Colonic mucosa (tissue), 4 donors: ENCODE measurements at regions not wholly inside any gene's neighbourhood (a gene's known extent, or its start where the extent isn't known, plus 50 kb on each side); places are given as distances from the start of the nearest gene placed in this dataset.
A peak's percentile ranks its signal among the peaks of the same experiment; 100 is the strongest.

ENCODE experiments used
- DNase-seq: peaks from one replicate; pipeline ENCODE4 v3.0.0-alpha.2; 2020
- H3K27ac ChIP-seq: fragments of 200-600 bp; one replicate; pipeline ENCODE4 v1.8.0; 2021
- H3K27me3 ChIP-seq: fragments of 200-600 bp; one replicate; pipeline ENCODE4 v1.8.0; 2021
- H3K36me3 ChIP-seq: fragments of 200-600 bp; one replicate; pipeline ENCODE4 v1.8.0; 2021
- H3K4me1 ChIP-seq: fragments of 200-600 bp; one replicate; pipeline ENCODE4 v1.8.0; 2021; ENCODE audit warnings: mild to moderate bottlenecking
- H3K4me3 ChIP-seq: fragments of 200-600 bp; one replicate; pipeline ENCODE4 v1.8.0; 2021
- H3K9ac ChIP-seq, 2 donors: one replicate each; pipeline ENCODE4 v1.7.0; 2013; ENCODE audit warnings: control low read depth in 2 of 2, low read depth in 2 of 2, low read length in 2 of 2
- H3K9me3 ChIP-seq: fragments of 200-600 bp; one replicate; pipeline ENCODE4 v1.8.0; 2021
- intact Hi-C: fragments of 100-400 bp; cut with DNase I; formaldehyde crosslinking; loops from one replicate; pipeline ENCODE4 v1.14.1; 2022
- TF ChIP-seq, protein P1 (sequence below): fragments of 200-600 bp; IDR thresholded peaks from one replicate; pipeline ENCODE4 v1.8.0; 2022; ENCODE audit warnings: antibody characterized with exemption, mild to moderate bottlenecking
- donor health status: healthy.
- donor health status: DM: no; HTN: no; CAD: no.
- donor health status: DM: no; HTN: no; CAD: no.

- intact Hi-C loops: no loop called here
- Histone ChIP-seq H3K27ac (no peak overlapping the region), H3K4me1 (no peaks in the 10 kb centered on the region), H3K4me3 (no peak overlapping the region), H3K36me3 (no peaks in the 10 kb centered on the region), H3K9ac (no peak overlapping the region), H3K27me3 (no peaks in the 10 kb centered on the region), H3K9me3 (no peaks in the 10 kb centered on the region)
- TF ChIP-seq, protein P1, sequence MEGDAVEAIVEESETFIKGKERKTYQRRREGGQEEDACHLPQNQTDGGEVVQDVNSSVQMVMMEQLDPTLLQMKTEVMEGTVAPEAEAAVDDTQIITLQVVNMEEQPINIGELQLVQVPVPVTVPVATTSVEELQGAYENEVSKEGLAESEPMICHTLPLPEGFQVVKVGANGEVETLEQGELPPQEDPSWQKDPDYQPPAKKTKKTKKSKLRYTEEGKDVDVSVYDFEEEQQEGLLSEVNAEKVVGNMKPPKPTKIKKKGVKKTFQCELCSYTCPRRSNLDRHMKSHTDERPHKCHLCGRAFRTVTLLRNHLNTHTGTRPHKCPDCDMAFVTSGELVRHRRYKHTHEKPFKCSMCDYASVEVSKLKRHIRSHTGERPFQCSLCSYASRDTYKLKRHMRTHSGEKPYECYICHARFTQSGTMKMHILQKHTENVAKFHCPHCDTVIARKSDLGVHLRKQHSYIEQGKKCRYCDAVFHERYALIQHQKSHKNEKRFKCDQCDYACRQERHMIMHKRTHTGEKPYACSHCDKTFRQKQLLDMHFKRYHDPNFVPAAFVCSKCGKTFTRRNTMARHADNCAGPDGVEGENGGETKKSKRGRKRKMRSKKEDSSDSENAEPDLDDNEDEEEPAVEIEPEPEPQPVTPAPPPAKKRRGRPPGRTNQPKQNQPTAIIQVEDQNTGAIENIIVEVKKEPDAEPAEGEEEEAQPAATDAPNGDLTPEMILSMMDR: no peak
- DNase-seq: no peak
These were observed 81.7 kb upstream of the RIPOR2 start for GRCh38 chr6:25017486-25017885.

- H3K27ac ChIP-seq: no peak overlapping the region
- intact Hi-C loops: no loop called here
These were observed 82.3 kb upstream of the RIPOR2 start for GRCh38 chr6:25017932-25018567.

DNA sequence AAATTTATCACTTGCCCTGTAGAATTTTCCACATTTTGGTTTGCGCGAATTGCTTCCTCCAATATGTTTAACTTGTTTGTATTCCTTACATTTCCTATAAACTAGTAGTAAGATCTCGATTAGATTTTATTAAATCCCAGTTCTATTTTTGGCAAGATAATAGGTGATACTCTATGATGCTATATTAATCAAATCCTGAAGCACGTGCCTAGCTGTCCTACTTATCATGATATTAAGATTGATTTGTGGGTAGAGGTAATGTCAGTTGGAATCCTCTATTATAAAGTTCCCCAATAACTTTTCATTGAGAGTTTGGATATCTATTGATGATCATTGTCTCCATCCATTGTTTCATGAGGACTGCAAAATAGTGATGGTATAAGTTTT is 82.8 kb upstream of the RIPOR2 start:
- intact Hi-C loops: no loop called here
- no peak for DNase-seq
- Histone ChIP-seq H3K36me3 (no peaks in the 10 kb centered on the region), H3K4me3 (no peak overlapping the region), H3K9ac (no peak overlapping the region), H3K4me1 (no peaks in the 10 kb centered on the region), H3K27ac (no peak overlapping the region), H3K27me3 (no peaks in the 10 kb centered on the region), H3K9me3 (no peaks in the 10 kb centered on the region)
- TF ChIP-seq, protein P1: no peak

More at GRCh38 chr6:25017932-25018567, 82.3 kb upstream of the RIPOR2 start:
- H3K4me1 ChIP-seq: no peaks in the 10 kb centered on the region
- no peaks in the 10 kb centered on the region for H3K27me3 ChIP-seq
- H3K9me3 ChIP-seq: no peaks in the 10 kb centered on the region
- DNase-seq: peak; percentile 48
- TF ChIP-seq, protein P1: peak; percentile 43
- no peaks in the 10 kb centered on the region for H3K36me3 ChIP-seq
- H3K4me3 ChIP-seq: no peak overlapping the region
- no peak overlapping the region for H3K9ac ChIP-seq

GRCh38 chr6:25022140-25022553 is 86.4 kb upstream of the RIPOR2 start:
- Histone ChIP-seq H3K4me3 (no peak overlapping the region), H3K36me3 (no peaks in the 10 kb centered on the region), H3K4me1 (no peaks in the 10 kb centered on the region), H3K9ac (no peak overlapping the region), H3K27me3 (no peaks in the 10 kb centered on the region), H3K9me3 (no peaks in the 10 kb centered on the region), H3K27ac (no peak overlapping the region)
- DNase-seq: no peak
- intact Hi-C loops: no loop called here
- TF ChIP-seq, protein P1: no peak

DNA sequence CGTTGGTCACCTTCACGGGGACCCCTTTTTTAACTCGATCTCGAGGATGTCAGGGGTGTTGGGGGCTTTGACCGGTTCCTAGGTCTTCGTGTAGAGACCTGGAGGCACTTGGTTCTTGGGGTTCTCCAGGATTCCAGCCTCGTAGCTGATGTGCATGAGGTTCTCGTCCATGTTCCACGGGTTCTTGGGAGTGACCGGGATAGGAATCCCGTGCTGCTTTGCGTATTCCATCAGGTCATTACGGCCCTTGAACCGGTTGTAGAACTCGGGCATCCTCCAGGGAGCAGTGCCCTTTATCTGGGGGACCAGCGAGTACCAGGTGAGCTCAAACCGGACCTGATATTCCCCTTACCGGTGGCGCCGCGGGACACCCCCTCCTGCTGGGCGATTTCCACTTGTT is 88.0 kb upstream of the RIPOR2 start:
- H3K4me1 ChIP-seq: no peaks in the 10 kb centered on the region
- H3K27me3 ChIP-seq: no peaks in the 10 kb centered on the region
- no peak overlapping the region for H3K27ac ChIP-seq
- H3K36me3 ChIP-seq: no peaks in the 10 kb centered on the region
- TF ChIP-seq, protein P1: no peak
- no peak for DNase-seq
- H3K4me3 ChIP-seq: no peak overlapping the region
- no peak overlapping the region for H3K9ac ChIP-seq
- H3K9me3 ChIP-seq: no peaks in the 10 kb centered on the region
- intact Hi-C loops: no loop called here
